Chondrocyte (in vitro differentiated cells): ENCODE measurements at regions not wholly inside any gene's neighbourhood (a gene's known extent, or its start where the extent isn't known, plus 50 kb on each side); places are given as distances from the start of the nearest gene placed in this dataset.

ENCODE experiments used
- DNase-seq: peaks from one replicate; pipeline ENCODE4 v3.0.0; 2021; ENCODE audit warnings: mixed read lengths, low spot score
- H3K27ac Mint-ChIP-seq: one replicate; pipeline ENCODE4 v1.8.0; 2021; ENCODE audit warnings: mild to moderate bottlenecking, moderate library complexity, mixed read lengths; ENCODE audit not compliant: unreplicated experiment
- H3K27me3 Mint-ChIP-seq: 2 replicates; pipeline ENCODE4 v1.8.0; 2021; ENCODE audit warnings: low read depth, mixed read lengths
- H3K36me3 Mint-ChIP-seq: 2 replicates; pipeline ENCODE4 v1.8.0; 2021; ENCODE audit warnings: low read depth, mixed read lengths
- H3K4me1 Mint-ChIP-seq: 2 replicates; pipeline ENCODE4 v1.8.0; 2021; ENCODE audit warnings: low read depth, mild to moderate bottlenecking, mixed read lengths
- H3K4me3 Mint-ChIP-seq: one replicate; pipeline ENCODE4 v1.8.0; 2021; ENCODE audit warnings: mild to moderate bottlenecking, moderate library complexity, mixed read lengths; ENCODE audit not compliant: unreplicated experiment
- H3K9me3 Mint-ChIP-seq: 2 replicates; pipeline ENCODE4 v1.8.0; 2021; ENCODE audit warnings: low read depth, mixed read lengths
- CTCF ChIP-seq: fragments of 200-600 bp; sonication (generic); IDR thresholded peaks from 2 replicates; pipeline ENCODE4 v1.5.0; 2021; ENCODE audit warnings: antibody characterized with exemption, mild to moderate bottlenecking, moderate library complexity

GRCh38 chr1:60553730-60554129, 480.2 kb upstream of the C1orf87 start:
- no peaks in the 10 kb centered on the region for H3K9me3 Mint-ChIP-seq

GRCh38 chr1:60547821-60548220, 474.3 kb upstream of the C1orf87 start:
- Mint-ChIP-seq H3K9me3 (no peaks in the 10 kb centered on the region), H3K27me3 (no peaks in the 10 kb centered on the region), H3K36me3 (no peaks in the 10 kb centered on the region), H3K4me3 (no peak overlapping the region), H3K27ac (no peak overlapping the region), H3K4me1 (no peaks in the 10 kb centered on the region)
- TF ChIP-seq CTCF = no peak
- no peak for DNase-seq

More at GRCh38 chr1:60553730-60554129, 480.2 kb upstream of the C1orf87 start:
- no peak overlapping the region for H3K27ac Mint-ChIP-seq
- no peaks in the 10 kb centered on the region for H3K27me3 Mint-ChIP-seq
- no peak for DNase-seq
- no peaks in the 10 kb centered on the region for H3K4me1 Mint-ChIP-seq
- H3K36me3 Mint-ChIP-seq = no peaks in the 10 kb centered on the region
- H3K4me3 Mint-ChIP-seq = no peak overlapping the region
- TF ChIP-seq CTCF = no peak

GRCh38 chr1:60541831-60542532, 468.4 kb upstream of the C1orf87 start:
- Mint-ChIP-seq H3K36me3 (no peaks in the 10 kb centered on the region), H3K27ac (no peak overlapping the region), H3K4me3 (no peak overlapping the region), H3K9me3 (peaks cover 18% of the 10 kb centered on the region), H3K27me3 (no peaks in the 10 kb centered on the region), H3K4me1 (peaks cover 14% of the 10 kb centered on the region)
- DNase-seq = no peak
- no peak for TF ChIP-seq CTCF

- H3K9me3 Mint-ChIP-seq = peaks cover 23% of the 10 kb centered on the region
These were observed 466.6 kb upstream of the C1orf87 start for GRCh38 chr1:60540141-60540540.

GRCh38 chr1:60535713-60536112, 462.1 kb upstream of the C1orf87 start:
- peaks cover 32% of the 10 kb centered on the region for H3K9me3 Mint-ChIP-seq

More at GRCh38 chr1:60540141-60540540, 466.6 kb upstream of the C1orf87 start:
- no peak for DNase-seq
- no peaks in the 10 kb centered on the region for H3K36me3 Mint-ChIP-seq
- no peak for TF ChIP-seq CTCF
- no peak overlapping the region for H3K27ac Mint-ChIP-seq
- no peak overlapping the region for H3K4me3 Mint-ChIP-seq
- H3K4me1 Mint-ChIP-seq = peaks cover 14% of the 10 kb centered on the region
- H3K27me3 Mint-ChIP-seq = no peaks in the 10 kb centered on the region

More at GRCh38 chr1:60535713-60536112, 462.1 kb upstream of the C1orf87 start:
- Mint-ChIP-seq H3K4me1 (no peaks in the 10 kb centered on the region), H3K27ac (no peak overlapping the region), H3K27me3 (no peaks in the 10 kb centered on the region), H3K4me3 (no peak overlapping the region), H3K36me3 (no peaks in the 10 kb centered on the region)
- no peak for TF ChIP-seq CTCF
- DNase-seq = no peak
